ENCODE measurements at regions not wholly inside any gene's neighbourhood (a gene's known extent, or its start where the extent isn't known, plus 50 kb on each side); places are given as distances from the start of the nearest gene placed in this dataset.

DNA sequence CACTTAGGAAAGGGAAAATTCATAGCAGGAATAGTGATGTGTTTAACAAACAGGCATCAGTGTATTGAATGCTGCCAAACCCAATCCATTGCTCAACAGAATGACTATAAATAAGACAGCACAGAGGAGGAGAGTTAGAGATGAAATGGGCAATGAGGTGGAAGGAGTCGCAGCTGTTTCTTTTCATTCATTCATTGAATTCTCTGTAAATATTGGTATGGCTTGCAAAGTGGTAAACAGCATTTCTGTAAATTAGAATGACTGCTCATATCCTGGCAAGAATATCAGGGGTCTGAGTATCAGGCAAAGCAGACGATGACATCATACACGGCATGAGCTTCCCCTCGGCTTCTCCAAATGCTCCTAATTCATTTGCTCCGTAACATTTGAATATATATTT, 703.6 kb upstream of the SLC35B3 start:
- no peaks in the 10 kb centered on the region for H3K9me3 Mint-ChIP-seq (ENCODE audit: low read depth, unreplicated experiment)
- no TSS peak for BruUV-seq (replicated peaks)
- CTCF ChIA-PET = no interaction called here
- peaks cover 21% of the 10 kb centered on the region for H3K4me1 Mint-ChIP-seq (ENCODE audit: low read depth, unreplicated experiment)
- H3K27ac Mint-ChIP-seq (ENCODE audit: unreplicated experiment) = no peak overlapping the region
- no peak for DNase-seq
- TF ChIP-seq, protein P1, sequence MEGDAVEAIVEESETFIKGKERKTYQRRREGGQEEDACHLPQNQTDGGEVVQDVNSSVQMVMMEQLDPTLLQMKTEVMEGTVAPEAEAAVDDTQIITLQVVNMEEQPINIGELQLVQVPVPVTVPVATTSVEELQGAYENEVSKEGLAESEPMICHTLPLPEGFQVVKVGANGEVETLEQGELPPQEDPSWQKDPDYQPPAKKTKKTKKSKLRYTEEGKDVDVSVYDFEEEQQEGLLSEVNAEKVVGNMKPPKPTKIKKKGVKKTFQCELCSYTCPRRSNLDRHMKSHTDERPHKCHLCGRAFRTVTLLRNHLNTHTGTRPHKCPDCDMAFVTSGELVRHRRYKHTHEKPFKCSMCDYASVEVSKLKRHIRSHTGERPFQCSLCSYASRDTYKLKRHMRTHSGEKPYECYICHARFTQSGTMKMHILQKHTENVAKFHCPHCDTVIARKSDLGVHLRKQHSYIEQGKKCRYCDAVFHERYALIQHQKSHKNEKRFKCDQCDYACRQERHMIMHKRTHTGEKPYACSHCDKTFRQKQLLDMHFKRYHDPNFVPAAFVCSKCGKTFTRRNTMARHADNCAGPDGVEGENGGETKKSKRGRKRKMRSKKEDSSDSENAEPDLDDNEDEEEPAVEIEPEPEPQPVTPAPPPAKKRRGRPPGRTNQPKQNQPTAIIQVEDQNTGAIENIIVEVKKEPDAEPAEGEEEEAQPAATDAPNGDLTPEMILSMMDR (IDR thresholded peaks at IDR 0.05; ENCODE audit: unreplicated experiment) = no peak
- no peaks in the 10 kb centered on the region for H3K36me3 Mint-ChIP-seq (ENCODE audit: insufficient read depth, unreplicated experiment)
- no peak overlapping the region for H3K4me3 Mint-ChIP-seq (ENCODE audit: low read depth, unreplicated experiment)
- intact Hi-C loops (cut with micrococcal nuclease; ENCODE audit: unreplicated experiment) = no loop called here
- no peaks in the 10 kb centered on the region for H3K27me3 Mint-ChIP-seq (ENCODE audit: unreplicated experiment)

DNA sequence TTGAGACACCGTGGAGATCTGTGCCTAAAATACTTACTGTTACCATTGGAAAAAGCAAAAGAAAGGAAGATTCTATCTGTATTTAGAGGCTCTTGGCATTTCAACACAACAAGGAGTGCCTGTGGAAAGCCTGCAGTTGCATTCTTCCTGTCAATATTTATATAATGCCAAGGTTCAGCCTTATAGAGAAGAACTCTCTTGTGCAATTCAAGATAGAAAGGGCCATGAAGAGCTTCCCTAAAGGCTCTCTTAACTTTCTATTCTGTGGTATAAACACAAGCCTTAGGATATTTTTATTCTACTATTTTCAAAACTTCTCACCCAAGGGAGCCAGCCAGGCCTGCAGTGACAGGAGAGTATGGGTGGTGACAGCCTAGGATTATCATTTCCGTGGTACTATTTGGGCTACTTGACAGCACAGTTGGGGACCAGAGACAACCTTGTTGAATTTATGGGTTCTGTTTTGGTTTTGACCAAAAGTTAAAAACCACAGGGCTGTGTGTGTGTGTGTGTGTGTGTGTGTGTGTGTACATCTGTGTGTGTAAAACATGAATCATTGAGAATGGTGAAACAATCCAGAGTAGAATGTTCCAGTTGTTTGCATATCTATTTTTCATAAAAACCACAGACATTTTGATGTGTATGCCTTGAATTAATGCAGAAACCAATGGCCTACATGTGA, 700.9 kb upstream of the SLC35B3 start:
- intact Hi-C loops (cut with micrococcal nuclease; ENCODE audit: unreplicated experiment) = no loop called here
- no TSS peak for BruUV-seq (replicated peaks)
- DNase-seq = no peak
- Mint-ChIP-seq H3K27me3 (ENCODE audit: unreplicated experiment) (no peaks in the 10 kb centered on the region), H3K9me3 (ENCODE audit: low read depth, unreplicated experiment) (no peaks in the 10 kb centered on the region), H3K36me3 (ENCODE audit: insufficient read depth, unreplicated experiment) (no peaks in the 10 kb centered on the region), H3K27ac (ENCODE audit: unreplicated experiment) (no peak overlapping the region), H3K4me3 (ENCODE audit: low read depth, unreplicated experiment) (no peak overlapping the region), H3K4me1 (ENCODE audit: low read depth, unreplicated experiment) (peaks cover 16% of the 10 kb centered on the region)
- CTCF ChIA-PET = interaction anchor here (0.6 kb wide), 1 partner anchor 1290 kb away, joined by 3 read pairs; no protein-coding TSS in a partner anchor
- TF ChIP-seq, protein P1 (IDR thresholded peaks at IDR 0.05; ENCODE audit: unreplicated experiment) = no peak

DNA sequence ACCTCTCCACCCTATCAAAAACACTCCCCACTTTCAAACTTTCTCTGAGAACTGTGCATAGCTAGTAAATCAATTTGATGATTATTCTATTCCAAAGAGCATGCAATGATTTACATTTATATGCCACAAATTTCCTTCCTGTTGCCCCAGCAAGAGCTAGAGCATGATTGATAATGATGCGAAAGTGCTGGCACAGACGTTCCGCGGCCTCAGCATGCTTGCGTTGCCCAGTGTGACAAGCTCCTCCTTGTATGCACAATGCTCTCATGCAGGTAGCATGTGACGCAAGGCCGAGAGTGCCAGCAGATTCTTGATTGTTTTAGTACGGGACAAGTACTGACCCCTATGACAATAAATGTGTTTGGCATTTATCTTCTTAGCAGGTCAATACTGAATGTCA, 696.3 kb upstream of the SLC35B3 start:
- no peaks in the 10 kb centered on the region for H3K36me3 Mint-ChIP-seq (ENCODE audit: insufficient read depth, unreplicated experiment)
- DNase-seq = no peak
- peaks cover 8% of the 10 kb centered on the region for H3K4me1 Mint-ChIP-seq (ENCODE audit: low read depth, unreplicated experiment)
- H3K27me3 Mint-ChIP-seq (ENCODE audit: unreplicated experiment) = no peaks in the 10 kb centered on the region
- H3K4me3 Mint-ChIP-seq (ENCODE audit: low read depth, unreplicated experiment) = no peak overlapping the region
- H3K9me3 Mint-ChIP-seq (ENCODE audit: low read depth, unreplicated experiment) = no peaks in the 10 kb centered on the region
- TF ChIP-seq, protein P1 (IDR thresholded peaks at IDR 0.05; ENCODE audit: unreplicated experiment) = no peak
- H3K27ac Mint-ChIP-seq (ENCODE audit: unreplicated experiment) = no peak overlapping the region
- BruUV-seq (replicated peaks) = no TSS peak
- CTCF ChIA-PET = no interaction called here
- intact Hi-C loops (cut with micrococcal nuclease; ENCODE audit: unreplicated experiment) = no loop called here

DNA sequence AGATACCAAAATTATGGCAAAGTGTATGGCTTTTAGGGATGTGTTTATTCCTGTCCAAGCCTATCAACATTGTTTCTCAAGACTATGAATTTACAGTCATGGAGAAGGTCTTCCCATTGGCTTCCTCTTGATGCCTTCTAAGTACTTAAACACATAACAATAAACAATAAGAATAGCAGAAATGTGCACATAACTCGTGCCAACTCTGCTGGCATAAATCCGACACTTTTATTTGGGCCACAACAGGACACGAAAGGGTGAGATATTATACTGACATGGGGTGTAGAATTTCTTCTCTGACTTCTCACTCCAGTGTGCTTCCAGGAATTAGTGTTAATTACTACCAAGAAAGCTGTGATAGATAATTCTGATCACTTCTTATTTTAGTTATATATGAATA, 695.9 kb upstream of the SLC35B3 start:
- H3K36me3 Mint-ChIP-seq (ENCODE audit: insufficient read depth, unreplicated experiment) = no peaks in the 10 kb centered on the region
- intact Hi-C loops (cut with micrococcal nuclease; ENCODE audit: unreplicated experiment) = no loop called here
- H3K4me1 Mint-ChIP-seq (ENCODE audit: low read depth, unreplicated experiment) = peaks cover 8% of the 10 kb centered on the region
- DNase-seq = no peak
- H3K27me3 Mint-ChIP-seq (ENCODE audit: unreplicated experiment) = no peaks in the 10 kb centered on the region
- TF ChIP-seq, protein P1 (IDR thresholded peaks at IDR 0.05; ENCODE audit: unreplicated experiment) = no peak
- no TSS peak for BruUV-seq (replicated peaks)
- no peak overlapping the region for H3K4me3 Mint-ChIP-seq (ENCODE audit: low read depth, unreplicated experiment)
- no peaks in the 10 kb centered on the region for H3K9me3 Mint-ChIP-seq (ENCODE audit: low read depth, unreplicated experiment)
- no peak overlapping the region for H3K27ac Mint-ChIP-seq (ENCODE audit: unreplicated experiment)
- CTCF ChIA-PET = no interaction called here
